ENCODE measurements at regions not wholly inside any gene's neighbourhood (a gene's known extent, or its start where the extent isn't known, plus 50 kb on each side); places are given as distances from the start of the nearest gene placed in this dataset.
"Not testable (repeated sequence)": the region's sequence is repeated elsewhere in the genome, so short reads cannot be mapped to it uniquely, and the experiment has no call there.

GRCh38 chr7:113198226-113198625, 79.9 kb upstream of the SMIM30 start:
- Histone ChIP-seq H3K4me1 (no peaks in the 10 kb centered on the region), H3K9me3 (no peaks in the 10 kb centered on the region), H3K27ac (no peak overlapping the region), H3K36me3 (no peaks in the 10 kb centered on the region), H3K27me3 (no peaks in the 10 kb centered on the region), H3K4me3 (no peak overlapping the region)
- DNase-seq (ENCODE audit: low spot score in 2 of 2) = no peak
- TF ChIP-seq CTCF (IDR thresholded peaks at IDR 0.05) = no peak
- intact Hi-C loops (cut with DNase I) = no loop called here

GRCh38 chr7:113197274-113197673, 78.9 kb upstream of the SMIM30 start:
- H3K4me1 ChIP-seq = no peaks in the 10 kb centered on the region
- no peaks in the 10 kb centered on the region for H3K36me3 ChIP-seq
- intact Hi-C loops (cut with DNase I) = no loop called here
- no peaks in the 10 kb centered on the region for H3K9me3 ChIP-seq
- H3K4me3 ChIP-seq = no peak overlapping the region
- DNase-seq (ENCODE audit: low spot score in 2 of 2) = no peak
- no peaks in the 10 kb centered on the region for H3K27me3 ChIP-seq
- no peak for TF ChIP-seq CTCF (IDR thresholded peaks at IDR 0.05)
- H3K27ac ChIP-seq = no peak overlapping the region

- H3K4me3 ChIP-seq = no peak overlapping the region
- no peak for DNase-seq (ENCODE audit: low spot score in 2 of 2)
- H3K4me1 ChIP-seq = no peaks in the 10 kb centered on the region
- H3K27me3 ChIP-seq = no peaks in the 10 kb centered on the region
- no peak overlapping the region for H3K27ac ChIP-seq
- intact Hi-C loops (cut with DNase I) = no loop called here
- H3K36me3 ChIP-seq = no peaks in the 10 kb centered on the region
- H3K9me3 ChIP-seq = peaks cover 0 to 5% of the 10 kb centered on the region in 2 donors
- no peak for TF ChIP-seq CTCF (IDR thresholded peaks at IDR 0.05)
Measured at GRCh38 chr7:113188396-113188795, 70.0 kb upstream of the SMIM30 start.

GRCh38 chr7:113179313-113179712, 61.0 kb upstream of the SMIM30 start:
- H3K4me3 ChIP-seq = no peak overlapping the region
- no peak for DNase-seq (ENCODE audit: low spot score in 2 of 2)
- H3K27ac ChIP-seq = no peak overlapping the region

GRCh38 chr7:113176836-113177235, 58.5 kb upstream of the SMIM30 start:
- no peak overlapping the region for H3K27ac ChIP-seq
- no peak overlapping the region for H3K4me3 ChIP-seq
- H3K36me3 ChIP-seq = no peaks in the 10 kb centered on the region
- intact Hi-C loops (cut with DNase I) = no loop called here
- H3K4me1 ChIP-seq = no peaks in the 10 kb centered on the region
- no peaks in the 10 kb centered on the region for H3K9me3 ChIP-seq
- TF ChIP-seq CTCF (IDR thresholded peaks at IDR 0.05) = no peak
- DNase-seq (ENCODE audit: low spot score in 2 of 2) = no peak
- H3K27me3 ChIP-seq = no peaks in the 10 kb centered on the region

More at GRCh38 chr7:113179313-113179712, 61.0 kb upstream of the SMIM30 start:
- Histone ChIP-seq H3K9me3 (no peaks in the 10 kb centered on the region), H3K27me3 (no peaks in the 10 kb centered on the region), H3K4me1 (no peaks in the 10 kb centered on the region), H3K36me3 (no peaks in the 10 kb centered on the region)
- intact Hi-C loops (cut with DNase I) = no loop called here
- TF ChIP-seq CTCF (IDR thresholded peaks at IDR 0.05) = no peak

GRCh38 chr7:113176180-113176579, 57.8 kb upstream of the SMIM30 start:
- H3K4me1 ChIP-seq; H3K27ac ChIP-seq; DNase-seq (ENCODE audit: low spot score in 2 of 2); H3K4me3 ChIP-seq; H3K27me3 ChIP-seq; H3K9me3 ChIP-seq; H3K36me3 ChIP-seq; intact Hi-C loops (cut with DNase I): not testable (repeated sequence)

Measured in ascending aorta (tissue), 2 donors.